Fibroblast of skin of left biceps (primary cell): ENCODE measurements at regions not wholly inside any gene's neighbourhood (a gene's known extent, or its start where the extent isn't known, plus 50 kb on each side); places are given as distances from the start of the nearest gene placed in this dataset.

Experiments used
- DNase-seq, 2 experiments: peaks; one replicate each; pipeline ENCODE4 v3.0.0-alpha.2; 2013; ENCODE audit warnings: low read depth in 2 of 2

DNA sequence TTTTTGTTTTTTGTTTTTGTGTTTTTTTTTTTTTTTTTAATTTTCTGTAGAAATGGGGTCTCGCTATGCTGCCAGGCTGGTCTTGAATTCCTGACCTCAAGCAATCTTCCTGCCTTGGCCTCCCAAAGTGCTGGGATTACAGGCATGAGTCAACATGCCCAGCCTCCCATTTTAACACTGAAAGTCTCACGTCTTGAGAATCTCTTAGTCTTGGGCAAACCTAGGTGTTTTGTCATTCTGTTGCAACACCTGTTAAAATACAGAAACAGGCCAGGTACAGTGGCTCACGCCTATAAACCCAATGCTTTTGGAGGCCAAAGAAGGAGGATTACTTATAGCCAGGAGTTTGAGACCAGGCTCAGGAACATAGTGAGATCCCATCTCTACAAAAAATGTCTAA lies 599.0 kb downstream of the TLR4 start:
- DNase-seq, result no peak

DNA sequence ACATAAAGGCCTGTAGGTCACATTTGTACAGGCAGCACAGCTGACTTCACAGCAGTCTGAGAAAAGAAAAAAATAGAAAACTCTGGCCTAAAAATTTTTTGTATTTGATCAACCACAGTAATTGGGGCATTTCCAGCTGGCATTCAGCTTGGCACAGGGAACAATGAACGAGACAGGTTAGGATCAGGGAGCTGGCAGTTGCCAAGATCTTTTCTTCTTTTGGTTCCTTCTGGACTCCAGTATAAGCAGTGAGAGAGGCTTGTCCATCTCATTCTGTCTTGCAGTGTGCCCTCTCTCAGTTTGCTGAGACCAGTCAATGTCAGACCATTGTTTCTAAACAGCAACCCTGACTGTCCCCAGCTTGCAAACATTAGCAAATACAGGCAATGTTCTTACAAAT lies 601.1 kb downstream of the TLR4 start:
- DNase-seq, result no peak

DNA sequence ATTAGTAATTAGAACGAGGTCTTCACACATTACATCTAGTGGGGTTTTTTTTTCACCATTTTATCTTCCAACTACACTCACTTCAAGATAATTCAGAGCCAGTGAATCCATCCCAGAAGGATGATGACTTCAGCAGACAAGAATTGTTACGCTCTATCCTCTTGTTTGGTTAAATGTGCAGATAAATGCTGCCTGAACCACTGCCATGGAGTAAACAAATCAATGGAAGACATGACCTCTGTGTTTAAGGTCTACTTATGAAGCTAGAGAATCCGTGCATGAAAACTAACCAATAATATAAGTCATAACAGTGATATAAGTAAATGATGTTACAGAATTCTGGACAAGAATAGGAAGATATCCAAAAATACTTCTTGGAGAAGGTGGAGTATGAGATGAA lies 602.6 kb downstream of the TLR4 start:
- no peak for DNase-seq

DNA sequence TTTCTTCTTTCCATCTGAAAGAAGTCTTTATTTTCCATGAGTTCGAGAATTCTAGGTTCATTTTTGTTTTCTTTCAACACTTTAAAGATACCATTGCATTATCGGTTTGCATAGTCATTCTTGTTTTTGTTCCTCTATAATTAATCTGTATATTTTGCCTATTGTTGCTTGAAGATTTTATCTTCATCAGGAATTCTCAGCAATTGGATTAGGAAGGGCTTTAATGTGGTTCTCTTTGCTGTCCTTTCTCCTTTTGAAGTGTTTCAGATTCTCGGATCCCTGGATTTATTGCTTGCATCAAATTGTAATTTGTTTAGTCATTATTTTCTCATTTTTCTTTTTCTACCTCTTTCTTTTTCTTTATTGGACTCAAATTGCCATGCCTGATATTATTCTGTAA lies 609.8 kb downstream of the TLR4 start:
- DNase-seq, result no peak

DNA sequence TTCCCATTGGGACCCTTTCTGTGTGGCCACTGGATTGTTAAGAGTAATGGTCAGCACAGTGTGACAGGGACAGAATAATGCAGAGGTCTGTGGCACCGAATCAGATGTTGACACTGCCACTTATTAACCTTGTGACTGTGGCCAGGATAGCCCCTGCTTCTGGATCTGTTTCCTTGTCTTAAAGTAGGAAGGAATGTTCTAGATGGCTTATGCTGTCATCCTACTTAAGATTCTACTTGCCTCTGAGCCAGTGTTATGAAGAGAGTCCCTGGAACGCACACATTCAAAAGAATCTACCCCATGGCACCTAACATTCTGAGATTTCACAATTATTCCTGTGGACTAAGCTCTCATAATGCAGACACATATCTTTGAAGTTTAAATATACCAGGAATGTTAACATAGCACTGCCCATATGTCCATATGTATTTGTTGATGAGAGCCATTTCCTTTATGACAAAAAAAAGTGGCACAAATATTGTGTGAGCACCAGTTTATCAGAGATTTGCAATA lies 612.7 kb downstream of the TLR4 start:
- DNase-seq, result no peak

DNA sequence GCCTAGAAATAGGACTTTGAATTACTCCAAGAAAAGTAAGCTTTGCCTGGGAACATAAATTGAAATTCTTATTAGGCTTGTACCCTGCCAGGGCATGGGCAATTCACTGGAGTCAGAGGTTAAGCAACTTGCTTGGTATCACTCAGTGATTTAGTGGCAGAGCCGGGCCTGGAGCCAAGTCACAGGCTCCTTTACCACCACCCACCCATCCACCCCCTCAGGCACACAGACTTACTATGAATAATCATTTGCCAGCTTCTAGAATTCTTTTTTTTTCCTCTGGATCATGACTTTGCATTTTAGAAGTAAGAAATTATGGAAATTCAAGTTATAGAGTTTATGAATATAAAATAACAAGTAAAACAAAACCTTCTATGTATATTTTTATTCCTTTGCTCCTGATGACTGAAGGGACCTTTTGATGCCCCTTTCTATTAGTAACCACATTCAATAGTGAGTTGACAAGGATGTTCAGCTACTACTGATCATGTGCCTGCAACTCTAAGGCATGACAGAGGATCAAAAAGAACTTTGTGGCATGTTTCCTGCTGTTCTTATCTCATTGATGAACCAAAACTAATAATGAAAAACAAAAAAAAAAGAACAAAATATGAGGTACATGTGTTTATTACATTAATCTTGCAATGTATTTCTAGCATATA lies 614.7 kb downstream of the TLR4 start:
- DNase-seq, result no peak

DNA sequence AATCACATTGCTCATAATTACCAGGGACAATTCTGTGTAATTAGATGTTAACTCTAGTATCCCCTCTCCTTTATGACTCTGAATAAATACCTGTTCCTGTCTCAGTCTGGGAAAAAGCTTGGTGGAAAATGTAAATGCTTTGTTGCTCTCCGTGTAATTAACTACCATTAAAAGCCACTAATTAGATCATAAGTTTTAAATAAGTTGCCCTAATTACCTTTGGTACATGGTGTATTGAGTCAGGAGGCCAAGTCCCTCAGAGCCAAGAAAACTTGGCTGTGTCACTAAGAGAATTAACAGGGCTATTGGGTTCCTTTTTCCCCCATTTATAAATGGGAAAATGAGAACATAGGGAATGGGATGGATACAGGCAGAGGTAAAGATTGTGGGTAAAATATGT lies 617.6 kb downstream of the TLR4 start:
- DNase-seq, result no peak

DNA sequence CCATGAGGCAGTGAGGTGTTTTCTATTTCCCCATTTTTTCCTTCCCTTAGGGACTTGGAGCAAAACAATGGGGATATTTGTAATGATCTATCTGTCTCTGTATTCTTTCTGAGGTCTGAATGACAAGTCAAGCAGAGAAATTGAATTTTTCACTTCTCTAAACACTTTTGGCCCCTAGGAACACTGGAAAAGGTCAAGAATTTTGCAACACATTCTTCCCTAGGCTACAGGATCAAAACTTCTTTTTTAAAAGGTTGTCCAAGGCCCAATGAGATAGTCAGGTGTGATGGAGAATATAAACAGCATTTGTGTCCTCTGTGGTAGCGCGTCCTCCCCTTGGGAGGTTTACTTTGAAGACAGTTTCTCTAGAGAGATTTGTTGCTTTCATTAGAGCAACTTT lies 620.5 kb downstream of the TLR4 start:
- no peak for DNase-seq

DNA sequence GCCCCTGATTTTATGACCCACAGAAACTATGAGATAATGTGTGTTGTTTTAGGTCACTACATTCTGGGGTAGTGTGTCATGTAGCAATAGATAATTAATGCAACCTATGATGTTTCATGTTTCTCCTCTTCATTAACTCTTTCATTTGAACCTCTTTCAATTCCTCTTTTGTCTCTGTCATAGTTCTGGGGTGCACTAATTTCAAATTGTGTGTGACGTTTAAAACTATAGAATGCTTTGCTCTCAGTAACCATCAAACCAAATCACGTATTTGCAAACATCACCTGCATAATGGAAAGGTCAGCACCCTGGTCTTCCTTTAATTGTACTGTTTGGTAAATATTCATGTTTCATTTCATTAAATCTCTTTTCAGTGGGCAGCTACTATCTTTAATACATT lies 621.6 kb downstream of the TLR4 start:
- no peak for DNase-seq

DNA sequence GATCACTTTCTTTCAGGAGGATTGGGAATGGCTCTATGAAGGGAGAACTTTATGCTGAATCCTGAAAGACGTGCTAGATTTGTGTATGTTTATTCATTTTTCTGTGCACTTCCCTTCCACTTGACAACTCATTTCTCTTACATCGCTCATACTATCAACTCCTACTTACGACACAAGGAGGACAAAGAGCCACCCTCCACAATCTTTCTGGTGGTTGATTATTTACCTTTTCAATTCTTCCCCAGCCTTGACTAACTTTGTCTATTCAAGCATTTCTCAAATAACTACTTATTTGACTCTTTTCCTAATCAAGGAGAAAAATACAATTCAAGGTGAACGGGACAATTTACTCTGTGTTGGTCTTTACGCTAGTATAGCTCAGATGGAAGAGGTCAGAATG lies 622.1 kb downstream of the TLR4 start:
- DNase-seq, result no peak

DNA sequence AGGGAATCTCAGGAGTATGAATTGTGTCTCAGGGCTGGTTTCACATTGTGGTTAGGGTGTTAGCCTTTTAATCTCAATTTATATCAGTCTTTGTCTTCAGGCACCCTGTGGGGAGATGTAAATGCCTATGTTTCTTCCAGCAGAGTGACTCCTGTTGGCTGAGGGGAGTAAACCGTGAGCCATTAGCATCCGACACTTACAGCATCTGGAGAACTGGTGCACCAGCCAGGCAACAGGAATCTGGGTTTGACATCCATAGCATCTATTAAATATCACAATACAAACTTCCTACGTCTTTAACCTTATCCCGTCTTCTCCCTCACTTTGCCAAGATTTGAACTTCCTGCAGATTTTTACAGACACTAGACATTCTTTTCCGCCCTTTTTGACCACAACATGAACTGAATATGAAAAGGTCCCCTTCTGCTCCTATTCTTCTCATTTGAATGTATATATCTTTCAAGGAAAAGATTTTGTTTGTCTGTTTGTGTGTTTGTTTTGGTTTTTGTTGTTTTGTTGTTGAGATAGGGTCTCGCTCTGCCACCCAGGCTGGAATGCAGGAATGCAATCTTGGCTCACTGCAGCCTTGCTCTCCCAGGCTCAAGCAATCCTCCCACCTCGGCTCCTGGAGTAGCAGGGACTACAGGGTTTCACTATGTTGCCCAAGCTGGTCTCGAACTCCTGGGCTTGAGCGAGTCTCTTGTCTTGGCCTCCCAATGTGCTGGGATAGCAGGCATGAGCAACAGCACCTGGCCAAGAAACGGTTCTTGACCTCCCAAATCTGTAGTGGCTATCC lies 626.2 kb downstream of the TLR4 start:
- DNase-seq, result no peak

DNA sequence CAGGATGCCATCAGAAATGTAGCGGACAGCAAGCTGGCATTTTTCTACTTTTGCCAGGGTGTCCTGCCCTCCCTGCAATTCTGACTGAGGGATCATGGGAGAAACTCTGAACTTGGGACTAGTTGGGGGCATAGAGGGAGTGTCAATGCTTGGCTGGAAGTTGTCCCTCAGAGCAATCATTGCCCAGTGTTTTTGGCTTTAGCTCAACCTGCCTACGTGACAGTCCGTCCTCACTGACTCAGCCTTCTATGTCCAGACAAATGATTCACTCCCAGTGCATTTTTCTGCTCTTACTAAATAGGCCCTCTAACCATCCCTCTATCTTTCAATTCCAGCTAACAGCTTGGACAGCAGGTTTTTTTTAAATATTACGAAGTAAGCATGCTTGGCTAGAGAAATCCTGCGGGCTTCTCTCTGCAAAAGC lies 627.4 kb downstream of the TLR4 start:
- peak; percentile 11 to 26 for DNase-seq

DNA sequence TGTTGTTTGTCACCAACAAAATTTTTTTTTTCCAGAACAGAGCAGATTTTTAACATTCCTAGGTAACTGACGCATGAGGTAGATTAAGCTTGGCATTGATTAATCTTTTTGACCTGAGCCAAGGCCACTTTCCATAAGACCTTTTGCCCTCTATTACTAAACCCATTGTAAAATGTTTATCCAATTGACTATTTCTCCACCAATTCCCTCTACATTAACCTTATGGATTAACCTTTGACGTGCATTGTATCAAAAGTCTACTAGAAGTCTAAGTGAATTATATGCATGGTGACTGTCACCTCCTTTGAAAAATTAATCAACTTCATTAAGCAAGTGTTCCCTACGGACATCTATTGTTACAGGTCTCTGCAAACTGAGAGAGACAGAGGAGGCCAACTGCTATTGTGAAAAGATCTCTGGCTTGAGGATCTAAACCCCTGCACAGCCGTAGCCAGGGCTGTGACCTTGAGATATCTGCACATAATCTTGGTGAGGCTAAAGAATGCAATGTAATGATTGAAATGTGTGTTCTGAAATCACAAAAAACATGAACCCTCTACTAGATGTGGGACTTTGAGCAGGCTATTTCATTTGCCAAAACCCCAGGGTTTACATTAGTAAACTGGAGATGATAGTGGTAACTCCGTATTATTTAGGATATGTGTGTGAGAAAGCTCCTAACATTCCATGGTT lies 632.2 kb downstream of the TLR4 start:
- no peak for DNase-seq

DNA sequence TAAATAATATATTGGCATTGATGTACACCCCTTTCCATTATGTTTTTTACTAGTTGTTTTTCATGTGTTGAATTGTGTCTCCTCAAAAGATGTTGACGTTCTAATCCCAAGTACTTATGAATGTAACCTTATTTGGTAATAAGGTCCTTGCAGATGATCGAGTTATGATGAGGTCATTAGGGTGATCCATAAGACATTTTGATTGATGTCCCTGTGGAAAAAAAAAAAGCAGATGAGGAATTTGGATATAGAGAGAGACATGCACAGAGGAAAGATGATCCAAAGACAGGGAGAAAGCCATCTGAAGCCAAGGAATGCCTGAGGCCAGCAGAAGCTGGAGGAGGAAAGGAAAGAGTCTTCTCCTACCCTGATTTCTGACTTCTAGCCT lies 632.7 kb downstream of the TLR4 start:
- DNase-seq, result no peak

DNA sequence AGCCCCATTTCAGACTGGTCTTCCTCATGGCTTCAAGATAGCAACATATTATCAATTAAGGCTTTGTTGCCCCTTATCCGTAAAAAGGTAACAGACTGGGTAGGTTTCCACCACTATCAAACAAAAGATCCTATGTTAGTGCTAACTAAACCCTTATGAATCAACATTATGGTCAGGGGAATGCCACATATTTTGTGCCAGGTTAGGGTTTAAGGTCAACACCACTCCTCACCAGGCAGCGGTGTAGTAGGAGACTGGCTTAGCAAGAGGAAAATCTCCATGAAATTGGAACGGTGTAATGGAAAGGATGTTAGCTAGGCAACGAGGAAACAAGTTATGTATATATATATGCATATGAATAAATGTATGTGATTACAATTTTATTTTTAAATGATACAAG lies 655.8 kb downstream of the TLR4 start:
- DNase-seq, result no peak

DNA sequence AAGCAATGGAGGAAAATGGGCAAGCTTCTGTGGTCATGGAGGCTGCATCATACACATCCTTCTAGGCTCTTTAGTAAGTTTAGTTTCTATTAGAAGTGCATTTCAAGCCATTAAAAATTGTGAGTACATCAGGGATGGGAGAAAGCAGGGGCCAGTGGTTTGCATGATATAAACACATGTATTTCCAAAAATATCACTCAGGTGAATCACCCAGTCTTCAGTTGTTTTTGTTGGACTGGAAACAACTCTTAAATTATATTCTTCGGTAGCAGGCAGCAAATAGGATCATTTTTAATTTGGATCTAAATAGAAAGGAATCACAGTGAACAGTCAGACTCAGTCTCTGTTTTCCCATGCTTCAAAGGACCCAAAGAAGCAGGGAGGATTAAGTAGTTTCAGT lies 657.9 kb downstream of the TLR4 start:
- no peak for DNase-seq

DNA sequence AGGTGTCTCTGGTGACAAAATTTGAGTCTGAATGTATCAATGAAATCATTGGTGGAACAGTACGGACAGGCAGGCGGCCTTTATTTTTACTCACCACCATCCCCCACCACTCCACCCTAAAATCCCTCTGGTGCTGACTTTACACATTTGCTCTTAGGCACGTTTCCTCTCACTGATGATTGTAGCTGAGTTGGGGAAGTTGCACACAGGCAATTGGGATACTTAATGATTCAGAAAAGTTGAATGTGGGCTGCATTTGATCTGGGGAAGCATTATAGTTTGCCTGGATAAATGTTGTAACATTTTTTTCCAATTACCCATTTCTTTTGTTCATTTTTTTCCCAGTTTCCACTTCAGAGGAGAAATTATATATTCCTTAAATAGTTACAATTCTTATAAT lies 658.4 kb downstream of the TLR4 start:
- no peak for DNase-seq

DNA sequence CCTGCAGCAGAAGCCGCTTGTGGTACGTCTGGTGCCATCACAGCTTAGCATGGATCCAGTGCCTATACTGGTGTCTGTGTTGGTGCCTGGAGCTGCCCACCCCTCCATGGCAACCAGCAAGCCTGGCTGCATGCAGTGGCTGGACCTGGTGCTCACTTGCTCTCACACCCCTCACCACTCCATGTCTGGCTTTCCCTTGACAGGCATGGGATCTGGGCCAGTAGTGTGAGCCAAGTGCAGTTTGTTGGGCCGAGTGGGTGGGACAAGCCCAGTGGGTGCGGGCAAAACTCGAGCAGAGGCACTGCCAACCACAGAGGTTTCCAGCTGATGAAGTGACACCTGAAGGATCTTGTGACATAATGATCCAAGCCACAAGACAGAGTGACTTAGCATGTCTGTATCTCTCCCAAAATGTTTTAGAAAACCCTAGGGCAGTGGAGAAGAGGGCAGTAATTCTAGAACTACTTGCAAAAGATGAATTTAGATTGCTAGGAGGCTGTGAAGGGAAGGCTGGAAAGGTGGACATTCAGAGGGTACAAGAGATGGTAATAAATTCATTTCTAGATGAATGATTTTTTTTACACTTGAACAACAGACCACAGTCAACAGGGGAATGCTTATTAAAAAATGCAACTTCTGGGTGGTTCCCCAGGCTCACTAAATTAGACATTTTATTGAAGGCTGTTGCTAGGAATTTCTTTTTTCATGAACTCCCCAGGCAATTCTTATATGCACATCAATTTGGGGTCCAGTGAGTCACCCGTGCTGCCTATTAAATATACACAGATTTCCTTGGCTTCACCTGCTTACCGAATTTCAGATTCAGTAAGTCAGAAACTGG lies 660.3 kb downstream of the TLR4 start:
- no peak for DNase-seq

DNA sequence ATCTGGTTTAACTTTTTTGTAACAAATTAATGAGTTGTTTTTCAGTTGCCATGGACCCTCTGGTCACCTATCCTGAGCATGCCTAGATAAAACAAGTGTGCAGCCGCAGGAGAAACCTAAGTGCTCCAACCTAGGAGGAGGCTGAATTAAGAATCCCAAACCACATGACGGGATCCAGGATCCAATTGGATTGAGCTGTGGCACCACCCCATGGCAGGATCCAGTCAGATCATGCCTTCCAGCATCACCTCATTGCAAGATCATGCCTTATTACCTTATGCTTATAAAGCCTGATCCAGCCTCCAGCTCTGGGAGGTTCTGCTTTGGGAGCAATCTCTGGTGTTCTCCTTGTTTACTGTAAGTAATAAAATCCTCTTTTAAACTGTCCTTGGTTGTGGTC lies 662.0 kb downstream of the TLR4 start:
- no peak for DNase-seq

DNA sequence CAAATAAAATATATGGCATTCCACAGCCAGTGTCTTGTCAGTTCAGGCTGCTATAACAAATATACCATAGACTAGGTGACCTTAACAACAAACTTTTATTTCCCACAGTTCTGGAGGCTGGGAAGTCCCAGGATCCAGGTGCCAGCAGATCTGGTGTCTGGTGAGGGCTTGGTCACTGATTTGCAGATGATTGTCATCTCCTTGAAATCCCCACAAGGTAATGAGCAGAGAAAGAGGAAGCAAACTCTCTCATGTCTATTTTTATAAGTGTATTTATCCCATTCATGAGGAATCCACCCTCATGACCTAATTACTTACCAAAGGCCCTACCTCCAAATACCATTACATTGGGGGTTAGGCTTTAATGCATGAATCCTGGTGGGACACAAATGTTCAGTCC lies 663.2 kb downstream of the TLR4 start:
- no peak for DNase-seq

DNA sequence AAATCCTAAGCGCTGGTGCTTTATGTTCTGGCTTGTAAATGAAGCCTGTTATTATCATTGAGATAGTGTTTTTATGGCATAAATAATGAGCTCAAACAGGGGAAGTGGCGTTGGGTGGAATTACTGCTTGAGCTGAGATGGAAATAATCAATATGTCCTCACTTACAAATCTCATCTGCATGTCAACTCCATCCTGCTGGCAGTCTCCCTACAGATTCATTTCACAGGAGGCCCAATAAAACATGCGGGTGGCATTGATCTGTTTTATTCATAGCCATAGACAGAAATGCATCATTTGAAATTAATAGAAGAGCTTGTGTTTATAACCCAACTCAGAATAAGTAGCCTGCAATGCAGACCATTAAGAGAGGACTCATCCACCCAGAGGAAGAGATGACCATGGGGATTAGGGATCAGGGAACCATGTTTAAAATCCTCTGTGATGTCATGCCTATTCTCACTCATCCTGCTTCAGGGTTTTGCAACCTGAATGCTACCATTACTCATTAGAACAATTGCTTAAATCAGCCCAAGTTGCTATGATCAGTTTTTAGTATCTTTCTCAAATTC lies 680.4 kb downstream of the TLR4 start:
- no peak for DNase-seq

DNA sequence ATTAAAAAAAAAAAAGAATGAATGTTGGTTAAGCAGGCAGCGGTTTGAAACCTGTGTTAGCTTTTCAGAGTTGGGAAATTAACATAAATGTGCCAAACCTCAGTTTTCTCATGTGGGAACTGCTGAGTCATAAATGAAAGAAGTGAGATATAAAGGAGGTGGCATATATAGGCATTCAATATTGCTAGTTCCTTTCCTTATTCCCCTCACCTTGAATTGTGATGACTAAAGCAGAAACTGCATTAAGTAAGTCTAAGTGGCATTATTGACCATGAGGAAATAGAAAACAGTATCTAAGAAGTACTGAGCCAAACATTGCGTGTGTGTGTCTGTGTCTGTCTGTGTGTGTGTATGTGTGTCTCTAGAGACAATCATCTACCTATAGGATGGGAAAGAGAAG lies 691.2 kb downstream of the TLR4 start:
- no peak for DNase-seq
